ENCODE measurements at regions not wholly inside any gene's neighbourhood (a gene's known extent, or its start where the extent isn't known, plus 50 kb on each side); places are given as distances from the start of the nearest gene placed in this dataset.

- TF ChIP-seq, protein P1, sequence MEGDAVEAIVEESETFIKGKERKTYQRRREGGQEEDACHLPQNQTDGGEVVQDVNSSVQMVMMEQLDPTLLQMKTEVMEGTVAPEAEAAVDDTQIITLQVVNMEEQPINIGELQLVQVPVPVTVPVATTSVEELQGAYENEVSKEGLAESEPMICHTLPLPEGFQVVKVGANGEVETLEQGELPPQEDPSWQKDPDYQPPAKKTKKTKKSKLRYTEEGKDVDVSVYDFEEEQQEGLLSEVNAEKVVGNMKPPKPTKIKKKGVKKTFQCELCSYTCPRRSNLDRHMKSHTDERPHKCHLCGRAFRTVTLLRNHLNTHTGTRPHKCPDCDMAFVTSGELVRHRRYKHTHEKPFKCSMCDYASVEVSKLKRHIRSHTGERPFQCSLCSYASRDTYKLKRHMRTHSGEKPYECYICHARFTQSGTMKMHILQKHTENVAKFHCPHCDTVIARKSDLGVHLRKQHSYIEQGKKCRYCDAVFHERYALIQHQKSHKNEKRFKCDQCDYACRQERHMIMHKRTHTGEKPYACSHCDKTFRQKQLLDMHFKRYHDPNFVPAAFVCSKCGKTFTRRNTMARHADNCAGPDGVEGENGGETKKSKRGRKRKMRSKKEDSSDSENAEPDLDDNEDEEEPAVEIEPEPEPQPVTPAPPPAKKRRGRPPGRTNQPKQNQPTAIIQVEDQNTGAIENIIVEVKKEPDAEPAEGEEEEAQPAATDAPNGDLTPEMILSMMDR (IDR thresholded peaks at IDR 0.05 in 4 of 5, conservative IDR thresholded peaks at IDR 0.05 in 1 of 5), result no peak
- no peak for TF ChIP-seq POLR2A (IDR thresholded peaks at IDR 0.05)
Measured at GRCh38 chr3:66854601-66855151, 143.4 kb upstream of the KBTBD8 start.

Measured in gastrocnemius medialis (tissue), 4 donors.